NT2/D1 (cell line): ENCODE measurements at regions not wholly inside any gene's neighbourhood (a gene's known extent, or its start where the extent isn't known, plus 50 kb on each side); places are given as distances from the start of the nearest gene placed in this dataset.

Experiments
- YY1 ChIP-seq: IDR thresholded peaks from 2 replicates; pipeline ENCODE4 v1.6.1; 2011; ENCODE audit not compliant: insufficient read length, insufficient read depth
- ZNF274 ChIP-seq: IDR thresholded peaks from 2 replicates; pipeline ENCODE4 v1.6.1; 2011; ENCODE audit warnings: mild to moderate bottlenecking, low read depth, low read length

- no peak for TF ChIP-seq YY1
- TF ChIP-seq ZNF274, result no peak
Measured at GRCh38 chr13:106918557-106918860, 350.6 kb upstream of the ARGLU1 start.
